ENCODE measurements at regions not wholly inside any gene's neighbourhood (a gene's known extent, or its start where the extent isn't known, plus 50 kb on each side); places are given as distances from the start of the nearest gene placed in this dataset.

DNA sequence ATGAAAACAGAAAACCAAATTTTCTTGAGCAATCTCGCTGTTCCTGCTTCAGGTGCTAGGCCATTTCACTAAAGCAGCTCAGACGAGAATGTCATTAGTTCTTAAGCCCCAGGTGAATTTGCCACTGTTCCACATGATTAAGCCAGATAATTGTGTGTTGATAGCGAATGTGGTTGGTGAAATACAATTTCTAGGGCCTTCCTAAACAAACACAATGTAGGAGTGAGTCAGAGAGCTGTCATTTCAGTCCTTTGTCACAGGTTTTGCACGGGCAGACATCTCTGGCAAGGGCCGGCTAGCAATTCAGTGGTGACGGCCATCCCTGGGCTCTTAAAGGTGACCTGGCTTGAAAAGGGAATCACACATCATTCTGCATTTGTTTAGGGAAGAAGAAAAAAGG lies 170.7 kb downstream of the TMEM182 start:
- TF ChIP-seq, protein P1, sequence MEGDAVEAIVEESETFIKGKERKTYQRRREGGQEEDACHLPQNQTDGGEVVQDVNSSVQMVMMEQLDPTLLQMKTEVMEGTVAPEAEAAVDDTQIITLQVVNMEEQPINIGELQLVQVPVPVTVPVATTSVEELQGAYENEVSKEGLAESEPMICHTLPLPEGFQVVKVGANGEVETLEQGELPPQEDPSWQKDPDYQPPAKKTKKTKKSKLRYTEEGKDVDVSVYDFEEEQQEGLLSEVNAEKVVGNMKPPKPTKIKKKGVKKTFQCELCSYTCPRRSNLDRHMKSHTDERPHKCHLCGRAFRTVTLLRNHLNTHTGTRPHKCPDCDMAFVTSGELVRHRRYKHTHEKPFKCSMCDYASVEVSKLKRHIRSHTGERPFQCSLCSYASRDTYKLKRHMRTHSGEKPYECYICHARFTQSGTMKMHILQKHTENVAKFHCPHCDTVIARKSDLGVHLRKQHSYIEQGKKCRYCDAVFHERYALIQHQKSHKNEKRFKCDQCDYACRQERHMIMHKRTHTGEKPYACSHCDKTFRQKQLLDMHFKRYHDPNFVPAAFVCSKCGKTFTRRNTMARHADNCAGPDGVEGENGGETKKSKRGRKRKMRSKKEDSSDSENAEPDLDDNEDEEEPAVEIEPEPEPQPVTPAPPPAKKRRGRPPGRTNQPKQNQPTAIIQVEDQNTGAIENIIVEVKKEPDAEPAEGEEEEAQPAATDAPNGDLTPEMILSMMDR (conservative IDR thresholded peaks at IDR 0.05; ENCODE audit: low read depth in 2 of 2) = no peak
- TF ChIP-seq ZNF331 (CRISPR knock-in tag; IDR thresholded peaks at IDR 0.05; ENCODE audit: low read depth) (no peak), EZH2phosphoT487 (IDR thresholded peaks at IDR 0.05; ENCODE audit: unreplicated experiment) (no peak), JUNB (IDR thresholded peaks at IDR 0.05; ENCODE audit: unreplicated experiment) (no peak), CREB1 (CRISPR knock-in tag; IDR thresholded peaks at IDR 0.05; ENCODE audit: low read depth) (no peak), EZH2 (IDR thresholded peaks at IDR 0.05; ENCODE audit: low read depth, unreplicated experiment) (no peak), POLR2AphosphoS5 (IDR thresholded peaks at IDR 0.05; ENCODE audit: low read depth) (no peak)

All from GM23338 (cell line).